Mucosa of descending colon (tissue), 3 donors: ENCODE measurements at regions not wholly inside any gene's neighbourhood (a gene's known extent, or its start where the extent isn't known, plus 50 kb on each side); places are given as distances from the start of the nearest gene placed in this dataset.

Experiments
- ATAC-seq: fragments of 200-7000 bp; cut with Tn5 transposase; one replicate; pipeline ENCODE4 v1.9.1; 2020; ENCODE audit warnings: mild to moderate bottlenecking, moderate library complexity
- DNase-seq, 3 donors: peaks; one replicate each; pipeline ENCODE4 v3.0.0-alpha.2; 2020
- H3K36me3 ChIP-seq: fragments of 200-600 bp; one replicate; pipeline ENCODE4 v1.8.0; 2021; ENCODE audit warnings: low read depth, mild to moderate bottlenecking
- H3K4me1 ChIP-seq: fragments of 200-600 bp; one replicate; pipeline ENCODE4 v1.8.0; 2021; ENCODE audit warnings: low read depth, mild to moderate bottlenecking
- H3K4me3 ChIP-seq: fragments of 200-600 bp; one replicate; pipeline ENCODE4 v1.8.0; 2021; ENCODE audit warnings: mild to moderate bottlenecking
- H3K9me3 ChIP-seq: fragments of 200-600 bp; one replicate; pipeline ENCODE4 v1.8.0; 2021; ENCODE audit warnings: mild to moderate bottlenecking
- intact Hi-C, 2 donors: fragments of 100-400 bp; cut with DNase I in 1 of 2; cut with micrococcal nuclease in 1 of 2; formaldehyde crosslinking; loops; one replicate each; pipeline versions ENCODE4 v1.11.0 to v1.11.1; 2022; cut with DNase I, micrococcal nuclease
- TF ChIP-seq, protein P1 (sequence below): fragments of 200-600 bp; IDR thresholded peaks from one replicate; pipeline ENCODE4 v1.8.0; 2022; ENCODE audit warnings: antibody characterized with exemption, mild to moderate bottlenecking
- donor health status: DM: no; HTN: no; CAD: no; lungs with moderate emphysema.
- donor health status: DM: no; HTN: no; CAD: no.
- donor health status: DM: no; HTN: yes; CAD: no.

DNA sequence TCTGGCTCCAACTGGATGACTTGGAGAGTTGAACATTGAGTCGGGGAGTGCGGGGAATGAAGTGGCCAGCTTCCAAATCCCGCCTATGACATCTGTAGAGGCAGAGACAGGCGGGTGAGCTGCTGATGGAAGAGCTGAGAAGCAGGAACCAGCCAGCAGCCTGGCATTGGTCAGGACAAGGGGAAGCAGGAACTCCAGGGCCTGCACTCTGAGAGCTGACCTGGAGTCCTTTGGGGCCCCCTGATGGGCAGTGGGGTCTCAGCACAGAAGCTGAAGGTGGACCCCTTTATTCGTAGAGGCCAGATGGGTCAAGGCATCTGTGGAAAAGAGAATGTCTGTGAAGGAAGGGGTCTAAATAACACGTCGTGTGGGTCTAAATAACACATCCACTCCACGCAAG, 57.0 kb downstream of the SEC61G start:
- Histone ChIP-seq H3K4me3 (no peak overlapping the region), H3K36me3 (no peaks in the 10 kb centered on the region), H3K4me1 (no peaks in the 10 kb centered on the region), H3K9me3 (no peaks in the 10 kb centered on the region)
- DNase-seq (no peak), ATAC-seq (no peak)
- TF ChIP-seq, protein P1, sequence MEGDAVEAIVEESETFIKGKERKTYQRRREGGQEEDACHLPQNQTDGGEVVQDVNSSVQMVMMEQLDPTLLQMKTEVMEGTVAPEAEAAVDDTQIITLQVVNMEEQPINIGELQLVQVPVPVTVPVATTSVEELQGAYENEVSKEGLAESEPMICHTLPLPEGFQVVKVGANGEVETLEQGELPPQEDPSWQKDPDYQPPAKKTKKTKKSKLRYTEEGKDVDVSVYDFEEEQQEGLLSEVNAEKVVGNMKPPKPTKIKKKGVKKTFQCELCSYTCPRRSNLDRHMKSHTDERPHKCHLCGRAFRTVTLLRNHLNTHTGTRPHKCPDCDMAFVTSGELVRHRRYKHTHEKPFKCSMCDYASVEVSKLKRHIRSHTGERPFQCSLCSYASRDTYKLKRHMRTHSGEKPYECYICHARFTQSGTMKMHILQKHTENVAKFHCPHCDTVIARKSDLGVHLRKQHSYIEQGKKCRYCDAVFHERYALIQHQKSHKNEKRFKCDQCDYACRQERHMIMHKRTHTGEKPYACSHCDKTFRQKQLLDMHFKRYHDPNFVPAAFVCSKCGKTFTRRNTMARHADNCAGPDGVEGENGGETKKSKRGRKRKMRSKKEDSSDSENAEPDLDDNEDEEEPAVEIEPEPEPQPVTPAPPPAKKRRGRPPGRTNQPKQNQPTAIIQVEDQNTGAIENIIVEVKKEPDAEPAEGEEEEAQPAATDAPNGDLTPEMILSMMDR, result no peak
- intact Hi-C loops, result no loop called here

DNA sequence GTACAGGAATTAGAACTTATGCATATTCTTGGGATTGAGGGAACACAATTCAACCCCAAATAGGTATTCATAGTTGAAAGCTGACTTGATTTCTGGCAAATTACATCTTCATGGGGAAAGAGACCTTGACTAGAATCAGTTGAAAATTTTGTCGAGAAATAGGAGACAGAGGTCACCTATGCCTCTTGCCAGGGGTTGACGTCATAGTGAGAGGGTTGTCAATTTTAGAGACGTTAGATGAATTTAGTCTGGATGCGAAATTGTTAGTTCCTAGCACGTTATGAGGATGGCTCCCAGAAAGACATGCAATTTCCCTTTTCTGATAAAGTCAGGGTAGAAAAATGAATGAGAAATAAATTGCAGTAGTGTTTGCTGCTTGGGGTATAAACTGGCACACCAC, 59.3 kb downstream of the SEC61G start:
- no peak for ATAC-seq
- Histone ChIP-seq H3K36me3 (no peaks in the 10 kb centered on the region), H3K4me1 (no peaks in the 10 kb centered on the region), H3K4me3 (no peak overlapping the region), H3K9me3 (no peaks in the 10 kb centered on the region)
- DNase-seq, result no peak
- intact Hi-C loops, result no loop called here
- TF ChIP-seq, protein P1, result no peak

DNA sequence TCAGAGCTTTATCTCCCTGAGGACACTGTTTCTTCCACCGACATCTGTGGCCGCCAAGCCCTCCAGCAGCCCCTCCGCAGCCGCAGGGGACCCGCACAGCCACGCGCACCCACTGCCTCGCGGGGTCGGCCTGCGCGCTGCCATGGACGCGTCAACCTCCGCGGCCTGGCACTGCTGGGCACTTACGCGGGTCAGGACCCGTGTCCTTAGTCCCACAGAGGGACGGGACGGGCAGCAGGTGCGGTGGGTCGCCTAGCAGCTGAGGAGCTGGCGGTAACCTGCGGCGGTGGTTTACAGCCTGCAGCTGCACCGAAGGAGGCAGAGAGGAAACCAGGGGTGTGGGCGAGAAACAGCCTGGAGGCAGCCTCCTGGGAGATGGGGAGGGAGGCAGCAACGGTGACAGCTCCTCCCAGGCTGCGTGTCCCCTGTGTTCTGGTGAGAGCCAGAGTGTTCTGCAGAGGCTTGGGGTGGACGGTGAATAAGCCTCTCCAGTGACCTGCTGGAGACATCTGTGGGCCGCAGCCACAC, 61.3 kb downstream of the SEC61G start:
- Histone ChIP-seq H3K4me3 (no peak overlapping the region), H3K9me3 (no peaks in the 10 kb centered on the region), H3K36me3 (no peaks in the 10 kb centered on the region), H3K4me1 (no peaks in the 10 kb centered on the region)
- intact Hi-C loops, result no loop called here
- TF ChIP-seq, protein P1, result no peak
- no peak for DNase-seq
- no peak for ATAC-seq

DNA sequence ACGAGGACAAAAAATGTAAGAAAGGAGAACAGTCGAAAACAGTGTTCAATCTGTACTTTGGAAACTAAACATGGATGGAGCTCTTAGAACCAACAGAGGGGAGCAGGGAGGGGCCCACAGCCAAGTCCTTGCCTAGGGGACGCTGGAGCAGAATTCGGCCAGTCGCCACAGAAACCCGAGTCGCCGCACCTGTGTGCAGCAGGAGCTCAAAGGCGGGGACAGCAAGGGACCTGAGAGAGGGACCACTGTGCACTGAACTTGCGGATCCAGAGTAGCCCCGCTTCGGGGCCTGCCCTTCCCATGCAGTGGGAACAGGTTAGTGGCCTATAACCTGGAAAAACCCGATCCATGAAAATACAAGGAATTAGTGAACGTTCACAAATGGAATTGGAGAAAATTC, 68.1 kb downstream of the SEC61G start:
- DNase-seq, result no peak
- intact Hi-C loops, result no loop called here
- ATAC-seq, result no peak
- Histone ChIP-seq H3K36me3 (no peaks in the 10 kb centered on the region), H3K4me1 (peaks cover 7% of the 10 kb centered on the region), H3K9me3 (no peaks in the 10 kb centered on the region), H3K4me3 (no peak overlapping the region)
- TF ChIP-seq, protein P1, result no peak

DNA sequence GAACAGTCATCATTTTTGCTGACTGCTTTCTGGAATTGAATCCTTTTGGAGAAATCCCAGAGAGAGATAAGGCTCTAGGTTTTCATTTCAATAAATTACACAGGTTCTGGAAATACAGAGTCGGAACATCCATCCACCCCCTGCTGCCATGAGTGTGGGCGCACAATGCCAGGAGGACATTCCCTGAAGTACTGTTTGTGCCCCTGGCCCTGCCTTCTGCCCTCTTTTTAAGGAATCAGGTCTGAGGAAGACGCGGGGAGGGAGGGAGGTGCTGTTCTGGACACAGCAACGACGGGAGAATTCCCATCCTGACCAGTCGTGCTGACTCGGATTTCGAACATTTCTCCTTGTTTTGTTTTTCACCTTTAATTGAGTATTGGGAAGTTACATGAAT, 69.0 kb downstream of the SEC61G start:
- Histone ChIP-seq H3K4me3 (no peak overlapping the region), H3K9me3 (no peaks in the 10 kb centered on the region), H3K4me1 (peaks cover 7% of the 10 kb centered on the region), H3K36me3 (no peaks in the 10 kb centered on the region)
- TF ChIP-seq, protein P1, result no peak
- intact Hi-C loops, result no loop called here
- no peak for ATAC-seq
- DNase-seq, result no peak
